H1 (cell line): ENCODE measurements at regions not wholly inside any gene's neighbourhood (a gene's known extent, or its start where the extent isn't known, plus 50 kb on each side); places are given as distances from the start of the nearest gene placed in this dataset.

Source experiments
- CTCF ChIA-PET: fragments of 300-600 bp; sonication (Branson Sonifier 250); formaldehyde crosslinking; loops from one replicate; lab custom pipeline; 2021; ENCODE audit not compliant: partially characterized antibody; lab: Charles Lee
- POLR2A ChIA-PET: fragments of 300-600 bp; sonication (Branson Sonifier 250); formaldehyde crosslinking; loops from one replicate; lab custom pipeline; 2021; ENCODE audit warnings: inconsistent platforms; ENCODE audit not compliant: partially characterized antibody; lab: Charles Lee
- DNase-seq, 2 experiments: peaks; one replicate each; pipeline versions ENCODE4 v3.0.0 to v3.0.0-alpha.2; 2010 to 2022; ENCODE audit warnings: low spot score in 2 of 2, low read depth in 1 of 2, mixed read lengths in 1 of 2
- FAIRE-seq: peaks from 2 replicates; lab custom pipeline; 2011; peaks lifted over from hg19 to GRCh38; lab: Jason Lieb, UNC
- H2AFZ ChIP-seq: 2 replicates; pipeline ENCODE4 v1.8.1; 2012; ENCODE audit warnings: low read length, inconsistent platforms
- H2AK5ac ChIP-seq: 2 replicates; pipeline ENCODE4 v1.6.1; 2013; ENCODE audit warnings: low read depth, low read length
- H2BK120ac ChIP-seq: replicated peaks from 2 replicates; pipeline ENCODE3; 2013; ENCODE audit warnings: low read depth, low read length, inconsistent platforms
- H2BK12ac ChIP-seq: 2 replicates; pipeline ENCODE4 v1.6.1; 2013; ENCODE audit warnings: low read depth, low read length
- H2BK15ac ChIP-seq: 2 replicates; pipeline ENCODE4 v1.6.1; 2013; ENCODE audit warnings: low read length
- H2BK20ac ChIP-seq: 2 replicates; pipeline ENCODE4 v1.6.1; 2013; ENCODE audit warnings: low read length
- H2BK5ac ChIP-seq: 2 replicates; pipeline ENCODE4 v1.6.1; 2013; ENCODE audit warnings: low read depth, low read length
- H3K14ac ChIP-seq: 2 replicates; pipeline ENCODE4 v1.6.1; 2013; ENCODE audit warnings: inconsistent platforms; ENCODE audit not compliant: insufficient read length
- H3K18ac ChIP-seq: 2 replicates; pipeline ENCODE4 v1.6.1; 2013; ENCODE audit warnings: low read length; ENCODE audit errors: extremely low read depth
- H3K23ac ChIP-seq: 2 replicates; pipeline ENCODE4 v1.6.1; 2013; ENCODE audit warnings: inconsistent platforms; ENCODE audit not compliant: insufficient read length
- H3K23me2 ChIP-seq: 2 replicates; pipeline ENCODE4 v1.6.1; 2013; ENCODE audit warnings: low read depth, low read length
- H3K27ac ChIP-seq: 2 replicates; pipeline ENCODE4 v1.6.1; 2011; ENCODE audit warnings: low read depth, low read length, inconsistent platforms
- H3K27me3 ChIP-seq, 4 experiments: replicated peaks in 1 of 4; 1 replicate in 1 of 4; 2 replicates in 3 of 4; pipeline versions ENCODE4 v1.6.1 to v1.8.1; 2011 to 2013; ENCODE audit warnings: low read length in 3 of 4, mild to moderate bottlenecking in 3 of 4, inconsistent platforms in 2 of 4, mixed read lengths in 2 of 4, moderate library complexity in 1 of 4; ENCODE audit not compliant: control insufficient read depth in 3 of 4, insufficient read depth in 3 of 4; ENCODE audit errors: extremely low read depth in 1 of 4
- H3K36me3 ChIP-seq, 4 experiments: 2 replicates each; pipeline versions ENCODE4 v1.6.1 to v1.8.1; 2011 to 2013; ENCODE audit warnings: mild to moderate bottlenecking in 4 of 4, low read length in 3 of 4, moderate library complexity in 2 of 4, control low read depth in 1 of 4, inconsistent platforms in 1 of 4; ENCODE audit not compliant: insufficient read depth in 4 of 4, control insufficient read depth in 2 of 4
- H3K4ac ChIP-seq: replicated peaks from 2 replicates; pipeline ENCODE3; 2013; ENCODE audit warnings: low read length, low read depth, mixed read lengths, inconsistent platforms; ENCODE audit not compliant: insufficient read length
- H3K4me1 ChIP-seq, 4 experiments: replicated peaks in 1 of 4; 1 replicate in 1 of 4; 2 replicates in 3 of 4; pipeline versions ENCODE4 v1.6.1 to v1.8.1; 2011 to 2013; ENCODE audit warnings: low read length in 3 of 4, inconsistent platforms in 2 of 4, mixed read lengths in 1 of 4; ENCODE audit not compliant: insufficient read depth in 4 of 4, control insufficient read depth in 3 of 4
- H3K4me2 ChIP-seq, 2 experiments: 2 replicates each; pipeline versions ENCODE4 v1.6.1 to v1.8.1; 2011 to 2013; ENCODE audit warnings: low read depth in 2 of 2, low read length in 2 of 2, control low read depth in 1 of 2, inconsistent platforms in 1 of 2, mild to moderate bottlenecking in 1 of 2; ENCODE audit not compliant: insufficient read depth in 1 of 2
- H3K4me3 ChIP-seq, 4 experiments: fragments of 200-600, 300-600 bp in 1 of 4; sonication (generic), shearing (Covaris generic), sonication (Bioruptor Twin) in 1 of 4; 2 replicates each; pipeline versions ENCODE4 v1.5.1 to v1.8.1; 2011 to 2016; ENCODE audit warnings: low read length in 4 of 4, low read depth in 3 of 4, control low read depth in 2 of 4, inconsistent platforms in 2 of 4, mild to moderate bottlenecking in 2 of 4, mixed read lengths in 1 of 4, moderate library complexity in 1 of 4; ENCODE audit not compliant: insufficient read depth in 2 of 4; ENCODE audit errors: extremely low read depth in 1 of 4
- H3K56ac ChIP-seq: replicated peaks from 2 replicates; pipeline ENCODE3; 2013; ENCODE audit warnings: low read depth, mild to moderate bottlenecking, mixed read lengths, low read length, inconsistent platforms; ENCODE audit not compliant: insufficient read length
- H3K79me1 ChIP-seq: 2 replicates; pipeline ENCODE4 v1.6.1; 2013; ENCODE audit warnings: low read depth, low read length, control low read depth
- H3K79me2 ChIP-seq, 2 experiments: 2 replicates each; pipeline versions ENCODE4 v1.6.1 to v1.8.1; 2012 to 2013; ENCODE audit warnings: low read length in 2 of 2, mild to moderate bottlenecking in 2 of 2, inconsistent platforms in 1 of 2; ENCODE audit not compliant: insufficient read depth in 2 of 2, control insufficient read depth in 1 of 2
- H3K9ac ChIP-seq, 4 experiments: replicated peaks in 1 of 4; 1 replicate in 1 of 4; 2 replicates in 3 of 4; pipeline versions ENCODE4 v1.6.1 to v1.8.1; 2011 to 2013; ENCODE audit warnings: low read depth in 3 of 4, low read length in 3 of 4, control low read depth in 2 of 4, mild to moderate bottlenecking in 2 of 4, moderate library complexity in 2 of 4, inconsistent platforms in 1 of 4; ENCODE audit errors: extremely low read depth in 1 of 4
- H3K9me3 ChIP-seq, 2 experiments: 2 replicates each; pipeline versions ENCODE4 v1.6.1 to v1.8.1; 2012 to 2013; ENCODE audit warnings: mild to moderate bottlenecking in 2 of 2, moderate library complexity in 2 of 2, control low read depth in 1 of 2, inconsistent platforms in 1 of 2, low read depth in 1 of 2, low read length in 1 of 2, mixed read lengths in 1 of 2; ENCODE audit not compliant: insufficient read depth in 2 of 2
- H4K20me1 ChIP-seq, 2 experiments: replicated peaks in 1 of 2; 2 replicates each; pipeline versions ENCODE3 to v1.8.1; 2011 to 2013; ENCODE audit warnings: inconsistent platforms in 2 of 2, low read length in 2 of 2, mild to moderate bottlenecking in 1 of 2; ENCODE audit not compliant: insufficient read depth in 2 of 2, control insufficient read depth in 1 of 2
- H4K5ac ChIP-seq: 2 replicates; pipeline ENCODE4 v1.6.1; 2013; ENCODE audit warnings: low read length, low read depth, mixed read lengths, inconsistent platforms; ENCODE audit not compliant: insufficient read length
- H4K8ac ChIP-seq: 2 replicates; pipeline ENCODE4 v1.8.0; 2013; ENCODE audit warnings: mild to moderate bottlenecking, moderate library complexity, low read length, inconsistent platforms; ENCODE audit not compliant: insufficient read depth; ENCODE audit errors: extremely low read depth
- H4K91ac ChIP-seq: replicated peaks from 2 replicates; pipeline ENCODE3; 2013; ENCODE audit warnings: low read length, mixed read lengths, inconsistent platforms; ENCODE audit not compliant: insufficient read length
- CBX8 ChIP-seq: fragments of 300-800, 300-1000 bp; sonication (generic); IDR thresholded peaks from 2 replicates; pipeline ENCODE4 v1.7.1; 2016; ENCODE audit warnings: low read depth, low read length, borderline replicate concordance
- POLR2A ChIP-seq, 2 experiments: IDR thresholded peaks; 1 replicate in 1 of 2; 2 replicates in 1 of 2; pipeline ENCODE4 v1.6.1; 2011; ENCODE audit warnings: low read depth in 2 of 2, low read length in 2 of 2, mild to moderate bottlenecking in 2 of 2; ENCODE audit errors: control extremely low read depth in 1 of 2
- RAD21 ChIP-seq, 2 experiments: IDR thresholded peaks in 1 of 2; conservative IDR thresholded peaks in 1 of 2; 2 replicates each; pipeline ENCODE4 v1.6.1; 2011; ENCODE audit warnings: low read depth in 2 of 2, low read length in 2 of 2, improper control_type of control experiment in 1 of 2, inconsistent platforms in 1 of 2, mild to moderate bottlenecking in 1 of 2, moderate library complexity in 1 of 2
- RFX5 ChIP-seq: IDR thresholded peaks from 2 replicates; pipeline ENCODE4 v1.6.1; 2011; ENCODE audit warnings: low read depth, low read length, improper control_type of control experiment, borderline replicate concordance
- SP4 ChIP-seq: IDR thresholded peaks from 2 replicates; pipeline ENCODE4 v1.6.1; 2012; ENCODE audit warnings: low read length, inconsistent platforms
- SUZ12 ChIP-seq: fragments of 200-600 bp; sonication (generic); IDR thresholded peaks from 2 replicates; pipeline ENCODE4 v1.6.1; 2012; ENCODE audit warnings: mild to moderate bottlenecking, inconsistent platforms, low read length, moderate library complexity, mixed read lengths
- TAF7 ChIP-seq: optimal IDR thresholded peaks from 2 replicates; pipeline ENCODE3; 2011; ENCODE audit warnings: low read depth, mild to moderate bottlenecking, inconsistent platforms, low read length, moderate library complexity, borderline replicate concordance
- WGBS, 2 experiments: shearing (Covaris generic) in 1 of 2; methylation state at CpG; one replicate each; pipeline versions ENCODE4 v1.1.6 to v1.1.7; 2013 to 2015; ENCODE audit warnings: low lambda C conversion rate in 2 of 2, mixed read lengths in 2 of 2, inconsistent platforms in 1 of 2, low coverage in 1 of 2, missing lambda C conversion rate in 1 of 2; ENCODE audit not compliant: insufficient replicate concordance in 2 of 2, insufficient coverage in 1 of 2, insufficient read length in 1 of 2; ENCODE audit errors: extremely low coverage in 1 of 2, missing lambda C conversion rate in 1 of 2; 5-methylcytosine and 5-hydroxymethylcytosine counted together

DNA sequence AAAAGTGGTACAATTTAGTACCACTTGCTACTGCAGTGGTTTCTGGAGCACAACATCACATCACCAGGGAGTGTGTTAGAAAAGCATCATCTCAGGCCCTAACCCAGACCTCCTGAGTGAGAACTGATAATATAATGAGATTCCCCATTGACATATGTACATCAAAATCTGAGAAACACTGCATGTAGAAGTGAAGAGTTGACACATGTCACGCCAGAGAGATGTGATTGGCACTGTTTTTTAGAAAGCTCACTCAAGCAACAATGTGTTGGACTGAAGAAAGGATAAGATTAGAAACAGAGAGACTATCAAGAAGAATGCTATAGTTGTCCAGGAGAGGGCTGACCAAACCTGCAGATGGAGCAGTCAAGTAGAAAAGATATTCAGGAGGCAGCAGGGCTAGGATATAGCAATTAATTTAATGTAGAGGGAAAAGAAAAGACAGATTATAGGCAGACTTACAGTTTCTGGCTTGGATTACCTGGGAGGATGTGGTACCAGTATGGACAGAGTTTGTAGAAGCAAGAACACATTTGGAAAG, 324.4 kb upstream of the ADAMTSL1 start:
- Histone ChIP-seq H3K9me3 (no peaks in the 10 kb centered on the region), H3K4me1 (no peaks in the 10 kb centered on the region), H3K4me3 (no peak overlapping the region), H4K91ac (no peak overlapping the region), H2BK20ac (no peak overlapping the region), H3K23me2 (no peaks in the 10 kb centered on the region), H3K14ac (no peak overlapping the region), H2BK120ac (no peak overlapping the region), H3K4me2 (no peak overlapping the region), H3K27me3 (no peaks in the 10 kb centered on the region), H4K5ac (no peak overlapping the region), H2BK12ac (no peak overlapping the region), H2BK15ac (no peak overlapping the region), H4K20me1 (no peaks in the 10 kb centered on the region), H2BK5ac (no peak overlapping the region), H3K23ac (no peak overlapping the region), H3K79me2 (no peaks in the 10 kb centered on the region), H3K27ac (no peak overlapping the region), H3K36me3 (no peaks in the 10 kb centered on the region), H3K4ac (no peak overlapping the region), H3K9ac (no peak overlapping the region), H3K79me1 (no peaks in the 10 kb centered on the region), H4K8ac (no peak overlapping the region), H3K18ac (no peak overlapping the region), H3K56ac (no peak overlapping the region), H2AK5ac (no peak overlapping the region), H2AFZ (no peak overlapping the region)
- ChIA-PET POLR2A (no interaction called here), CTCF (interaction anchor here (0.7 to 1.6 kb wide), 4 partner anchors 41 to 64 kb away, joined by 3 to 7 read pairs (median 4); no protein-coding TSS in a partner anchor)
- TF ChIP-seq SUZ12: no peak
- no peak for TF ChIP-seq SP4
- TF ChIP-seq TAF7: no peak
- peak; percentile 30 to 32 for TF ChIP-seq RAD21 (IDR thresholded peaks at IDR 0.05 in 1 of 2, conservative IDR thresholded peaks at IDR 0.05 in 1 of 2; ENCODE audit: low read depth in 2 of 2, low read length in 2 of 2)
- TF ChIP-seq RFX5: no peak
- TF ChIP-seq CBX8: no peak
- no peak for TF ChIP-seq POLR2A (IDR thresholded peaks at IDR 0.05; ENCODE audit: control extremely low read depth in 1 of 2, low read depth in 2 of 2, low read length in 2 of 2)
- no peak for DNase-seq
- no peak for FAIRE-seq
- WGBS, 2 experiments: 75% methylated on average over 1 of the region's 1 CpG; no CpG with 5 or more reads in 1 of the 2 experiments
